Right lobe of liver (tissue), 4 donors: ENCODE measurements at regions not wholly inside any gene's neighbourhood (a gene's known extent, or its start where the extent isn't known, plus 50 kb on each side); places are given as distances from the start of the nearest gene placed in this dataset.

ENCODE experiments used
- CTCF ChIP-seq, 4 donors: fragments of 200-600 bp in 3 of 4; fragments of 450-650 bp in 1 of 4; IDR thresholded peaks; one replicate each; pipeline versions ENCODE4 v1.5.1 to v1.8.0; 2016 to 2022; ENCODE audit warnings: antibody characterized with exemption in 4 of 4, mild to moderate bottlenecking in 2 of 4
- POLR2A ChIP-seq: fragments of 450-650 bp; IDR thresholded peaks from one replicate; pipeline ENCODE4 v1.6.1; 2017; ENCODE audit warnings: antibody characterized with exemption, mild to moderate bottlenecking
- donor health status: DM: no; HTN: no; CAD: no.
- donor health status: DM: no; HTN: no; CAD: no.
- donor health status: DM: no; HTN: yes; CAD: no.

DNA sequence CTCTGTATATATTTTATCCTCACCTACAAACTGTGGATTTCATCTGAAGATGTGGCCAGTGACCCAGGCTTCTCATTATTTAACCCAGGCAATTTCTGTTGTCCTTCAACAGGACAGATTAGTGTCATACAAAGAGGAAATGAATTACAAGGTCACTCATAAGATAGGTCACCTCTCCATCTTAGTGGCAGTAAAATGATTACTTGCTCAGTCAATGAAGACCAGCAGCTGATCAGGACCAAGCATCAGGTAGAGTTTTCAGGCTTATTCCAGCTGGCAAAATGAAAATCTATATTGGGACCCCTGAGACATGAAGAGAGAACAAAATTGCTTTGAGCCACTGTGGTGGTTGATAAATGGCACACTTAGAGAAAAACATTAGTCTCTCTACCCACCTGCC is 135.2 kb upstream of the PRDM9 start:
- no peak for TF ChIP-seq CTCF (IDR thresholded peaks at IDR 0.05)
- no peak for TF ChIP-seq POLR2A
